Ovary (tissue), 7 donors: ENCODE measurements at regions not wholly inside any gene's neighbourhood (a gene's known extent, or its start where the extent isn't known, plus 50 kb on each side); places are given as distances from the start of the nearest gene placed in this dataset.

Source experiments
- DNase-seq, 5 donors: peaks; one replicate each; pipeline ENCODE4 v3.0.0-alpha.2; 2019 to 2020
- H3K27ac ChIP-seq, 2 donors: fragments of 200-600 bp; one replicate each; pipeline versions ENCODE4 v1.5.1 to v1.8.0; 2019 to 2022
- H3K27me3 ChIP-seq: fragments of 200-600 bp; one replicate; pipeline ENCODE4 v1.8.0; 2022
- H3K36me3 ChIP-seq: fragments of 200-600 bp; sonication (generic); one replicate; pipeline ENCODE4 v1.5.1; 2019
- H3K4me1 ChIP-seq: one replicate; pipeline ENCODE4 v1.8.1; 2013; ENCODE audit warnings: mild to moderate bottlenecking, moderate library complexity; ENCODE audit not compliant: insufficient read depth
- H3K4me3 ChIP-seq: fragments of 200-600 bp; sonication (generic); one replicate; pipeline ENCODE4 v1.5.1; 2017
- H3K9me3 ChIP-seq, 2 donors: fragments of 200-600 bp in 1 of 2; sonication (generic) in 1 of 2; one replicate each; pipeline versions ENCODE4 v1.5.1 to v1.8.1; 2013 to 2019; ENCODE audit warnings: mild to moderate bottlenecking in 1 of 2, moderate library complexity in 1 of 2
- EP300 ChIP-seq: sonication (generic); formaldehyde crosslinking; IDR thresholded peaks from one replicate; pipeline ENCODE4 v1.6.1; 2017; ENCODE audit warnings: antibody characterized with exemption
- POLR2A ChIP-seq: fragments of 450-650 bp; IDR thresholded peaks from one replicate; pipeline ENCODE4 v1.6.1; 2017; ENCODE audit warnings: antibody characterized with exemption, mild to moderate bottlenecking, moderate library complexity
- WGBS, 3 donors: extraction: QIAGEN DNeasy Blood & Tissue Kit in 1 of 3; methylation state at CpG; one replicate each; pipeline versions ENCODE4 v1.1.5 to v1.1.7; 2013 to 2017; 5-methylcytosine and 5-hydroxymethylcytosine counted together
- intact Hi-C, 4 donors: fragments of 100-400 bp; cut with DNase I; formaldehyde crosslinking; loops; one replicate each; pipeline versions ENCODE4 v1.11.0 to v1.15.1; 2022 to 2023
- TF ChIP-seq, protein P1 (sequence below), 3 donors: fragments of 450-650 bp in 2 of 3; fragments of 200-600 bp in 1 of 3; IDR thresholded peaks; one replicate each; pipeline versions ENCODE4 v1.5.1 to v1.8.0; 2016 to 2022; ENCODE audit warnings: antibody characterized with exemption in 3 of 3, mild to moderate bottlenecking in 1 of 3
- donor health status: DM: no; HTN: no; CAD: no; lungs with moderate emphysema.
- donor health status: DM: no; HTN: no; CAD: no.
- donor health status: Bipolar disorder and iron deficiency.
- donor health status: DM: no; HTN: no; CAD: no.
- donor health status: DM: yes; HTN: yes; CAD: no.

DNA sequence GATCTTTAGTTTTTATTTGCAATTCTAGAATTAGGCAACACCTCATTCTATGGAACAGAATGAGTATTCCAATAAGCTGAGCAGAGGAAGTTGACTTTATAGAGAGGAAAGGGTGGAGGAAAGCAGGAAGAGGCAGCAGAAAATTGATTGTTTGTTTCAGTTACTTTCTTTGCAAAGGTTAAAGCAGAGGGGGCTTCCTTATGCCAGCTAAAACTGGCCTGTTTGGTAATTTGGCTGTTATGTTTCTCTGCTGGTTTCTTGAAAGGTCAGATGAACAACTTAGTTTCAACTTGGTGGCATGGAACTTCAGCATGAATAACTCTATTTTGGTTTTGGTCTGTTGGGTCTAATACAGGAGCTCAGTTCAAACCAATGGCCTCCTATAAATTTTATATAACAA is 190.9 kb upstream of the IL12A start:
- Histone ChIP-seq H3K27me3 (no peaks in the 10 kb centered on the region), H3K4me3 (no peak overlapping the region), H3K4me1 (no peaks in the 10 kb centered on the region)

DNA sequence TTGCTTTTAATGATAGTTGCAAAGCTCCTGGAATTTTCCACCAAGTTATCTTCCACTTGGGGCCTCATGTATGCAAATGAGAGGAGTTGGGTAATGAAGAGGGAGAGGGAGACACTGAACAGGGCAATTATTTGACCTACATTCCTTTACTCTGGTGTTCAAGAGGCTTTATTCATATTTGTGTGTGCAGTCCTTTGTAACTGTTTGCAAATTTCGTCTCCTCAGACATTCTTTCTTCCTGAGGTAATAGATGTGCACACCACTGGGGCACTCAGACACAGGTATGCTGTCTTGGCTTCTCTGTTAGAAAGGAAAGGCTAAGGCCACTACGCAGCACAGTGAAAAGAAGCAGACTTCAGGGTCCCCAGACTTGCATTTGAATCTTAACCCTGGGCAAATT is 189.7 kb upstream of the IL12A start:
- 41 to 60% (median 45%) methylated on average over 2 of the region's 2 CpGs for WGBS, 3 donors
- Histone ChIP-seq H3K27ac (no peak overlapping the region), H3K27me3 (no peaks in the 10 kb centered on the region), H3K36me3 (no peaks in the 10 kb centered on the region), H3K4me3 (no peak overlapping the region), H3K9me3 (no peaks in the 10 kb centered on the region), H3K4me1 (no peaks in the 10 kb centered on the region)
- intact Hi-C loops = loop anchor here in 1 of 4 donors (5.0 kb wide), 1 partner anchor 37 kb away; no protein-coding TSS in a partner anchor
- no peak for DNase-seq
- no peak for TF ChIP-seq EP300
- TF ChIP-seq, protein P1, sequence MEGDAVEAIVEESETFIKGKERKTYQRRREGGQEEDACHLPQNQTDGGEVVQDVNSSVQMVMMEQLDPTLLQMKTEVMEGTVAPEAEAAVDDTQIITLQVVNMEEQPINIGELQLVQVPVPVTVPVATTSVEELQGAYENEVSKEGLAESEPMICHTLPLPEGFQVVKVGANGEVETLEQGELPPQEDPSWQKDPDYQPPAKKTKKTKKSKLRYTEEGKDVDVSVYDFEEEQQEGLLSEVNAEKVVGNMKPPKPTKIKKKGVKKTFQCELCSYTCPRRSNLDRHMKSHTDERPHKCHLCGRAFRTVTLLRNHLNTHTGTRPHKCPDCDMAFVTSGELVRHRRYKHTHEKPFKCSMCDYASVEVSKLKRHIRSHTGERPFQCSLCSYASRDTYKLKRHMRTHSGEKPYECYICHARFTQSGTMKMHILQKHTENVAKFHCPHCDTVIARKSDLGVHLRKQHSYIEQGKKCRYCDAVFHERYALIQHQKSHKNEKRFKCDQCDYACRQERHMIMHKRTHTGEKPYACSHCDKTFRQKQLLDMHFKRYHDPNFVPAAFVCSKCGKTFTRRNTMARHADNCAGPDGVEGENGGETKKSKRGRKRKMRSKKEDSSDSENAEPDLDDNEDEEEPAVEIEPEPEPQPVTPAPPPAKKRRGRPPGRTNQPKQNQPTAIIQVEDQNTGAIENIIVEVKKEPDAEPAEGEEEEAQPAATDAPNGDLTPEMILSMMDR (IDR thresholded peaks at IDR 0.05) = no peak

More for the DNA sequence above, 190.9 kb upstream of the IL12A start:
- H3K9me3 ChIP-seq = no peaks in the 10 kb centered on the region
- TF ChIP-seq, protein P1 (IDR thresholded peaks at IDR 0.05) = no peak
- no peak for TF ChIP-seq POLR2A
- TF ChIP-seq EP300 = no peak
- intact Hi-C loops = loop anchor here in 1 of 4 donors (5.0 kb wide), 1 partner anchor 35 kb away; no protein-coding TSS in a partner anchor
- H3K27ac ChIP-seq = no peak overlapping the region
- DNase-seq = no peak
- H3K36me3 ChIP-seq = no peaks in the 10 kb centered on the region

DNA sequence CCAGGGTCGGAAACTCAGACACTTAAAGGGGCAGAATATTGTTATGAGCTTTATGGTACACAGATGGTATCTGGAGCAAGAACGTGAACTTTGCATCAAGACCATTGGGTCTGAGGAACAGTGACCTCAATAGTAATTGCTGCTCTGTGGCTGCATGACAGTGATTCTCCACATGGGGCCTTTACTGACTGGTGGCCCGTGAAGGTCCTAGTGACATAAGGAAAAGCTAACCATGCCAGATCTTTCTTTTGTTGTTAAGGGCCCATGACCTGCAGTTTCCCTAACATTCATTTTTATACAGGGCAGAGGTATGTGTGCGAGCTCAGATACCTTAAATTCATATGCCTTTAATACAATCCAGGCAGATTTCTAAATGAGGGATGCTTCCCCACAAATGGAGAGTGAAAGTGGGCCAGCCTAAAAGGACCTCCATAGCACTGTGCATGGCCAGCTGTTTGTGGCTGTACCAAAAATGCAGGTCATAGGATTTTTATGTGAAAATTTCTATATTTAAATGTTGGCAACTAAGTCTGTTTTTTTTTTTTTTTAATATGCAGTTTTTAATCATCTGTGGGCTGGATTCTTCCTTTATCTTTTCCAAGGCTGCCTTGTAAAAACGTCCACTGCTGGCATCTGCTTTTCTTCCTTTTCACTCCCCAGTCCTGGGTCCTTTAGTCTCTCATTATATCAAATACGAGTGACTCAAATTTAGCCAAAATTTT is 188.0 kb upstream of the IL12A start:
- no peaks in the 10 kb centered on the region for H3K9me3 ChIP-seq
- no peaks in the 10 kb centered on the region for H3K36me3 ChIP-seq
- H3K4me3 ChIP-seq = no peak overlapping the region
- intact Hi-C loops = loop anchor here in 1 of 4 donors (10.0 kb wide), 1 partner anchor 536 kb away; no protein-coding TSS in a partner anchor
- H3K27me3 ChIP-seq = no peaks in the 10 kb centered on the region
- H3K27ac ChIP-seq = no peak overlapping the region
- peaks cover 2% of the 10 kb centered on the region for H3K4me1 ChIP-seq
- no peak for TF ChIP-seq POLR2A
- TF ChIP-seq, protein P1 (IDR thresholded peaks at IDR 0.05) = no peak
- no peak for TF ChIP-seq EP300
- WGBS, 3 donors = 48 to 51% (median 51%) methylated on average over 6 of the region's 6 CpGs
- no peak for DNase-seq

DNA sequence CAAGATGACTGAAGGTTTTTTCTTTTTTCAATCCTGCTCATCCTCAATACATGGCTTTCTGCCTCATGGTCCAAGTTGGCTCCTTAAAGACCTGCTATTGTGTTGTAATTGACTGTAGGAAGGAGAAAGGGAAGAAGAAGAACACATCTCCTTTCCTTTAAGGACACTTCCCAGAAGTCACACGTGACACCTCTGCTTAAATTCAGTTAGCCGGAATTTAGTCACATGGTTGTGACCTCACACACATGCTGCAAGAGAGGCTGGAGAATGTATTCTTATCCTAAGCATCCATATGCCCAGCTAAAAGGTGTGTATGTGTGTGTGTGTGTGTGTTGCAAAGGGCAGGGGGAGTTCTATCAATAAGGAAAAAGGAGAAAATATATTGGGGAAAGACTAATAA is 185.8 kb upstream of the IL12A start:
- 80 to 93% (median 84%) methylated on average over 2 of the region's 2 CpGs for WGBS, 3 donors
- TF ChIP-seq, protein P1 (IDR thresholded peaks at IDR 0.05) = no peak
- no peak for TF ChIP-seq EP300
- no peak for TF ChIP-seq POLR2A
- no peak overlapping the region for H3K27ac ChIP-seq
- intact Hi-C loops = loop anchor here in 1 of 4 donors (10.0 kb wide), 1 partner anchor 538 kb away; no protein-coding TSS in a partner anchor
- peaks cover 4% of the 10 kb centered on the region for H3K4me1 ChIP-seq
- H3K9me3 ChIP-seq = no peaks in the 10 kb centered on the region
- DNase-seq = no peak
- H3K36me3 ChIP-seq = no peaks in the 10 kb centered on the region
- no peaks in the 10 kb centered on the region for H3K27me3 ChIP-seq
- H3K4me3 ChIP-seq = no peak overlapping the region
